ENCODE measurements at regions not wholly inside any gene's neighbourhood (a gene's known extent, or its start where the extent isn't known, plus 50 kb on each side); places are given as distances from the start of the nearest gene placed in this dataset.
A peak's percentile ranks its signal among the peaks of the same experiment; 100 is the strongest.
"Not testable (repeated sequence)": the region's sequence is repeated elsewhere in the genome, so short reads cannot be mapped to it uniquely, and the experiment has no call there.

DNA sequence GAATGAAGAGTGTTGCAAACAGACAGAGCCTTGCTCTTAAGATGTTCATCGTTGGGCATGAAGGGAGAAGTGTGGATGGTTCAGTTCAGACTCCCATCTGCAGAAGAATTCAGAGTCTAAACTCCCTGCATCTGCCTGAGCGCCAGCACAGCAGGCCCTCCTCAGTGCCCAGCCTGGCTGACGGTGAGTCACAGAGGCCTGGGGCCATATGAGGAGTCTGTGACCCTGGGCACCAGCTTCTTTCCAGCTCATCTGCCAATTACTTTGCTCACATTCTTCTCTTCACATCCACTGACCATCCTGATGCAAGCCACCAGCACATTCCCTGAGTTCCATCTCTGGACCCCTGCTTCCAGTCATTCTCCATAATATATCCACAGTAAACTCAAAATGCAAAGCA is 401.1 kb upstream of the TRPC7 start:
- DNase-seq = no peak
- intact Hi-C loops (cut with DNase I) = no loop called here

DNA sequence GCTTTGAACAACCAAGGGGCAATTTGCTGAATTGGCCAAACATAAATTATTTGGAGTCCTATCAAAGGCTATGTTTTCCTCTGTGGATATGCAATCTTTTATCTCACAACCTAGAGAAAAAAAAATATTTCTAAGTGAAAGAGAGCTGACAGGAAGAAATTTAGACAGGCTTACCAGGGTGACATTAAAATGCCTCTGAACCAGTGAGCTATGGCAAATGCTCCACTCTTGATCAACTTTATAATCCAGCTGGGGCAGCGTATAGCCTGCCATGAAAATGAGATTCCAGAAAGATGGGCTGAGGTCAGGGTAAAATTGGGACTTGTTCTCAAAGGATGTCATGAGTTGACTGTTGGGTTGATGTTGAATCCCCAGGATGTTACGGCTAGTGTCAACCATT is 399.3 kb upstream of the TRPC7 start:
- DNase-seq = no peak
- intact Hi-C loops (cut with DNase I) = no loop called here

DNA sequence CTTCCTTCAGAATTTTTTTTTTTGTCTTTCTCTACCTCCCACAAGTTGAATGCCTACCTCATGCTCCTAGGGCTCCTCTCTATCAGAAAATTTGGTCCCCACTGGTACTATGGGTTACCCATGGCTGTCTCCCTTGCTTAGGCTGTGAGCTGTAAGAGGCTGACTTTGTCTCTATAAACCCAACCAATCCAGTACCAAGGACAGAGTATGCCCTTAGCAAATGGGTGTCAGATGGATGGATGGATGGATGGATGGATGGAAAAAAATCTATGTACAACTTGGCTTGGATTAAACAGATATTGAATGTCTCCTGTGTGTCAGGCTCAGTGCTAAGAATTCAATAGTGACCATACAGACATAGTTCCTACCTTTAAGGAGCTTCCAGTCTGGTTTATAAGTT is 398.2 kb upstream of the TRPC7 start:
- no peak for DNase-seq
- intact Hi-C loops (cut with DNase I) = no loop called here

DNA sequence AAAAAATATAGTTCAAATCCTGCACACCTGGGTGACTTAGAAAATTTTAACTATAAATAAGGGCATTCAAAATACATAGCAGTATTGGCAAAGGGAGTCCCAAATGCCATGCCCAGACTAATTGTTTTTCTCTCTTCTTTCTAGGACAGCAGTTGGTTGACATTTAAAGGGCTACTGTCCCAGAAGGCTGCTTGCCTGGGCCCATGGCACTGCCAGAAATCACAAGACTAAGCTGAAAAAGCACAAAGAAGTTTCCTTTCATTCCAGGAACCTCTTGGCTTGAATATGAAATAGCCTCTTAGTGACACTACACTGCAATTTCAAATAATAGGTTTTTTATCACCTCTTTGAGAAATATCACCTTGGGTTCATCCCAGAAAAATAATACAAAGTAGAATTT is 388.9 kb upstream of the TRPC7 start:
- peak in 7 of 42 donors; percentile 6 to 44 (median 38) for DNase-seq
- intact Hi-C loops (cut with DNase I) = no loop called here

DNA sequence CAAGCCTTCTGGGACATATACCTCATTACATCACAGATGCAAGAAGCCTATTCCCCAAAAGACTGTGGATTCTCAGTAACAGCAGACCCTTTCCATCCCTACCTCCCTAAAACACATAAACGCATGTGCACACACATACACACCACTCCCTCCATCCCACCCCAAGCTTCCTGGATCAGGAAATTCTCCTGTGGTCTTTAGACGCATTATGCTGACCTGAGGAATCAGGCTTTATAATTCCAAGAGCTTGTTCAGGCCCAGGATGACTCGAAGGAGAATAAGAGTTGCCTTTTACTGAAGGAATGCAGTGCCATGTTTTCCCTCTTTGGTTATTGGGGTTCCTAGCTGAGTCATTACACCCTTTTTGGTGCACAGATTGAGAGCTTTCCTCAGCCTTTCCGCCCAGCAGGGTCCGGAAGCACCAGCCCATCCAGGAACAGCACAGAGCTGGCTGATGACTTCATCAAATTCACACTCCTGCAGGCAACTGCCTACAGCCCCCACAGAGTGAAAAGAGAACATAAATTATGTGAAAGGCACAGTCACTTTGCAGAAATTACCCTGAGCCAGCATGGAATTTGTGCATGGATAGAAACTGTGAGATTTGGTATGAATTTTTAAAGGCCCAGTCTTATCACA is 385.0 kb upstream of the TRPC7 start:
- intact Hi-C loops (cut with DNase I) = no loop called here
- DNase-seq = peak in 23 of 42 donors; percentile 5 to 73 (median 32)

DNA sequence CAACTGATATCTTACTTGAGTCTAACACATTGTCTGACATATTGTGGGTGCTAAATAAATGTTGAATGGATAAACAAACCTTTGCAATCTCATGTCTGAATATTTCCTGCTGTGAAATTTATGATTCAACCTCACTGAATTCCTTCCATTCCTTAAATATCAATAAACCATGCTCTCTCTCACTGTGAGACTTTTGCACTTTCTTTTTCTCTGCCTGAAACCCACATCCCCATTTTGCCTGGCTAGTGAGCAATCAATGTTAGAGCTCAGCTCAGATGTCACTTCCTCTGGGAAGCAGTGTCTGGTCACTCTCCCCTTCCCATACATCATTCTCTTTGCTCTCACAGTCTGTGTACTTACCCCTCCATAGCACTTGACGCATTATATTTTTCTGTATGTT is 383.7 kb upstream of the TRPC7 start:
- intact Hi-C loops (cut with DNase I) = no loop called here
- no peak for DNase-seq

DNA sequence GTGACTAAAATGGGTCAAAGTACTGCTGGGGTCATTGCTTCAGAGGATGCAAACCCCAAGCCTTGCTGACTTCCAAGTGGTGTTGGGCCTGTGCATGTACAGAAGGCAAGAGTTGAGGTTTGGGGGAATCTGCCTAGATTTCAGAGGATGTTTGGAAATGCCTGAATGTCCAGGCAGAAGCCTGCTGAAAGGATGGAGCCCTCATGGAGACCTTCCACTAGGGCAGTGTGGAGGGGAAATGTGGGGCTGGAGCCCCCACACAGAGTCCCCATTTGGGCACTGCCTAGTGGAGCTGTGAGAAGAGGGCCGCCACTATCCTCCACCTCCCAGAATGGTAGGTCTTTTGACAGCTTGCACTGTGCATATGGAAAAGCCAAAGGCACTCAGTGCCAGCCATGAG is 377.7 kb upstream of the TRPC7 start:
- no peak for DNase-seq
- intact Hi-C loops (cut with DNase I) = no loop called here

DNA sequence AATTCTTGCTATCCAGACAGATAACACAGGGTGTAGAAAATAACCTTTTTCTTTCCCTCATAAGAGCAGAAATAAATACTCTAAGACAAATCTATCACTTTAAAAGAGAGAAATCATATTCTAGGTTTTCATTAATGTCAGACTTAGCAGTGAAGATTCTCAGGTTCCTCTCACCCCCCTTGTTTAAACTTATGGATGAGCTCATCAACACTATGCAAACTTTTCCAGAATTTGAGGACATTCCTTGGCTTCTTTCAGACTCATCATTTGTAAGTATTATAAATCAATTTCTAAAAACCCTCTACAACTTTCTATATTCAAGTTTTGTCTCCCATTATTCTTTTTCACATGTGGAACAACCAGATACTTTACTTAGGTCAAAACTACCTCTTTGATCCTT is 374.9 kb upstream of the TRPC7 start:
- intact Hi-C loops (cut with DNase I) = no loop called here

DNA sequence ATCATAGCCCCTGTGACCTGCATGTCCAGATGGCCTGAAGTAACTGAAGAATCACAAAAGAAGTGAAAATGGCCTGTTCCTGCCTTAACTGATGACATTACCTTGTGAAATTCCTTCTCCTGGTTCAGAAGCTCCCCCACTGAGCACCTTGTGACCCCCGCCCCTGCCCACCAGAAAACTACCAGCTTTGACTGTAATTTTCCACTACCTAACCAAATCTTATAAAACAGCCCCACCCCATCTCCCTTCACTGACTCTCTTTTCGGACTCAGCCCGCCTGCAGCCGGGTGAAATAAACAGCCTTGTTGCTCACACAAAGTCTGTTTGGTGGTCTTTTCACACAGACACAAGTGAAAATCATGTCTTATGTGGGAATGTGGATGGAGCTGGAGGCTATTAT is 373.9 kb upstream of the TRPC7 start:
- DNase-seq; intact Hi-C loops (cut with DNase I): not testable (repeated sequence)

More for the DNA sequence above, 374.9 kb upstream of the TRPC7 start:
- no peak for DNase-seq

DNA sequence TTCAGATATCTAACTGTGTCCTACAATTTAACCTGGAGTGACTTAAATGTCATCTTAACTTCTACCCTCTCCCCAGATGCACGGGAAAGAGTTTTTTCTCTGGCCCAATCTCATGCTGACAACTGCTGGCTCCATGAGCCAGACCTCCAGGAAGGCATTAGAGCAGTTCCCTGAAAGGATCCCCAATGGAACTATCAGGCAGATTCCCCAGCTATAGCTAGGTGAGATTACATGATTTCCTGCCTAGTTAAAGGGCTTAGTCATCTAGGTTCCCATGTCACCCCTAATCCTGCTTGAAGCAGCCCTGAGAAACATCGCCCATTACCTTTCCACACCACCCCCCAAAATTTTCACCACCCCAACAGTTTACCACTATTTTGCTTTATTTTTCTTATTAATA is 373.5 kb upstream of the TRPC7 start:
- DNase-seq = no peak
- intact Hi-C loops (cut with DNase I) = no loop called here

DNA sequence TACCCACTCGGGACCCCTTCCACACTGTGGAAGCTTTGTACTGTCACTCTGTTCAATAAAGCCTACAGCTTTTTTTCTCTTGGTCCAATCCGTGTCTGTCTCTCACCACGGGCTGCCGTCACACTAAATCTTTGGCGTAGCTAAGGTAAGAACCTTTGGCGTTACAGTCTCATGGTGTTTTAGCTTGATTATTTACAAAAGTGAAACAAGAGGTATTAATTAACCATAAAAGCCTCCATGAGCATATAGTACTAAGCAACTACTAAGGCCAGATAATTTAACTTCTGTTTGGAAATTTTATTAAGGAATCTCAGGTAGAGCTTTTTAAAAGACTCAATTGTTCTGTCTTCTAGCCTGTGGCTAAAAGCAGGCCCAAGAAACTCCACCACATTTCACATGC is 370.7 kb upstream of the TRPC7 start:
- intact Hi-C loops (cut with DNase I) = no loop called here
- DNase-seq = no peak

DNA sequence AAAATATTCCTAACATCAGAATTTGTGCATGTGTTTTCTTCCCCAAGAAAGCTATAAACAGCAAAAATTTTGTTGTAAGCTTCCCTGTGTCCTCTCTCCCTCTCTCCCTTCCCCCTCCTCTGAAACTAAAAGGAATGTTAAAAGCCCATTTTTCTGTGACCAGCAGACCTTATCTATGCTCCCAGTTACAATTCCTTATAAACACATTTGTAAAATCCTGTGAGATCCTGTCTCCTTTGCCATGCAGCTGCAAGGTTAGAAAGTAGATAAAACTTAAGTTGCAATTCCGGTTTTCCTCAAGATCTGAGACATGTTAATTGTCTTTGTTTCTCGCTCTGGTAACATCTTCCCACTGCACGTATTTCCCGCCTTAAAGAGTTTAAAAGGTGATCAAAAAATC is 370.3 kb upstream of the TRPC7 start:
- intact Hi-C loops (cut with DNase I); DNase-seq: not testable (repeated sequence)

DNA sequence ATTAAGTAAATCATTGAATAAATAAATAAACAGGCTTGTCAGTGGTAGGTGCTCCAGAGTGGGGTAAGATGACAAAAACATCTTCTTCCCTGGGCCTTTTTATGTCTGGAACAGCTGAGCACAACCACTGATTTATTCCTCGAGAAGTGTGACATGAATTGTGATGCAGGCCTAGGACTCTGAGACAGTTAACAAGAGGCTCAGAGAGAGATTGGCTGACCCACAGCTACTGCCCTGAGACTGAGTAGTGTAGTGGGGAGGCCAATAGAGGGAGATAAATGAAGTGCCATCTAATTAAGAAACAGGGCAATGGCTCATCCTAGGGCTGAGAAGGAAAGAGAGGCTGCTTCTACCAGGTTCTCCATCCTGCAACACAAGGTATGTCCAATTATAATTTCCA is 369.3 kb upstream of the TRPC7 start:
- intact Hi-C loops (cut with DNase I) = no loop called here
- DNase-seq = peak in 2 of 42 donors; percentile 3 to 21

DNA sequence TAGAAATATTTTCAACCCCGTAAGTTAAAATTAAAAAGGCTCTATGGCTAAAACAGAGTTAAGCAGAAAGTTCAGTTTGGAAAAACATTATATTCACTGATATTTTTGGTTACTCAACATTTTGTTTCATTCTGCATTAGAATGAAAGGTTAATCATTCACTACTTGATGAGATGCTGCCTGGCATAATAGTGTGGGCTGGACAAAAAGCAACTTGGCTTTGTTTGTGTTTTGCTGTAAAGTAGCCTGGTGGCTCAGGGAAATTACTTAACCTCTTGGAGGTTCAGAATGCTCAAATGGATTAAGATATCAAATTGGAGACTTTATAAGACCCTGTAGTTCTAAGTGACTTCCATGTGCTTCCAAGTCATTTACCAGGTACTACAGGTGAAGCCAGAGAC is 367.4 kb upstream of the TRPC7 start:
- intact Hi-C loops (cut with DNase I) = no loop called here
- no peak for DNase-seq

DNA sequence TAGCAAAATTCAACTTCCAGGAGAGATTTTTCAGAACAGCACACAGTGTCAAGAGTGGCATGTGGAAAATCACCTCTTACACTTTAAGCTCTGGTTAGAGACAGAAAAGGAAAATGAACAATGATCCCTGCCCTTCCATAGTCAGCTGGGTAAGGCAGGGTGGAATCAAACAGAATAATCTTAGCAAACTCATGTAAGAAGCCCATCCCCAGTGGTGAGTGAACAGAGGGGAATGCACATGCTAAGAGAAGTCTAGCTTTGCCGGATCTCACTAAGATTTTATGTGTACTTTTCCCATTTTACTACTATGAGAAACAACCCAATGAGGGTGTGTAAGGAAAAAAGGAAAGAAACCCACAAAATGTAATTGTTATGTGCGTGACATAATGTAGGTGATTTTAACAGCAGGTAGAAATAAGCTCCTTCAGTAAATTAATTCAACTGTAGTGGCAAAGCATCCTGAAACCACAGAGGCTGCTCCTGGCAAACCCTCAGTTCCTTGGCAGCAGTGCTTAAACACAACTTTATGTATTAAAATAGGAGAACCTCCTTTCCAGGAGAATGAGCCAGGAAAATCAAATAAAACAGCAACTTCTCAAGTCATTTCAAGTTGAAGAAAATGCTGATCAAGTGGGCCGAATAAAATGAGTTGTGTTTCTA is 366.0 kb upstream of the TRPC7 start:
- intact Hi-C loops (cut with DNase I) = no loop called here
- peak in 9 of 42 donors; percentile 3 to 32 (median 16) for DNase-seq

DNA sequence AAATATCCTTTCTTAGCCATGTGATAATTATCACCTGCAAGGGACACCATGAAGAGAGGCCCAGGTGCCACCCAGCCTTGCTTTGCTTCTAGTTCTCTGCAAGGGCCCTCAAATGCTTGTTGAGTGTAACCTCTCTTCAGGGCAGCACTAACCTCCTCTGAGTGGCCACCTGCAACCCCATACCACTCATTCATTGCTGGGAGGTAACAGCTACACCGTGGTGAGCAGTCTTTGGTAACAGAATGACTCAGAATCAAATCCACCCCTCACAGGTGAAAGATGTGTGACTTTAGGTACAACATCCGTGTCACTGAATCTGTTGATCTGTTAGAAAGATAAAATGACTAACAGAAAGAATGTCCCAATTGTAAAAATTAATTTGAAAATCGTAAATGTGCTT is 365.1 kb upstream of the TRPC7 start:
- intact Hi-C loops (cut with DNase I) = no loop called here

DNA sequence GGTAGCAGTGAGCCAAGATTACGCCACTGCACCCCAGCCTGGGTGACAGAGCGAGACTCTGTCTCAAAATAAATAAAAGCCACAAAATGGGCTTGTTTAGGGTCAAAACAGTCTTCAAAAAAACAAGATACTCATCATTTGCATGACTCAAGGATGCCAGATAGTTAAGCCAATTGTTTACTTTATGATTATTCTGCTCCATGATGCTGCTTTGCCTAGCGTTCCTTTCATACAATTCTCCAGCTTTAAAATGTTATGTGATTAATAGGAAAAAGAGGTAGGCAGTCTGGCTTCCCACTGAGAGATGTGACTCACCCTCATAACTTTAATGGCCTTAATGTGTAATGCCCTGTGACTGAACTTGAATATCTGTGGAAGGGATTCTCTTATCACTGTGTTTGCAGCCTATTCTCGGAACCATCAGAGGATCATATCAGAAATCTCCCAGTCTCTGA is 364.6 kb upstream of the TRPC7 start:
- intact Hi-C loops (cut with DNase I) = no loop called here
- DNase-seq = peak in 6 of 42 donors; percentile 3 to 49 (median 28)

More for the DNA sequence above, 365.1 kb upstream of the TRPC7 start:
- DNase-seq = peak in 2 of 42 donors; percentile 10 to 39

DNA sequence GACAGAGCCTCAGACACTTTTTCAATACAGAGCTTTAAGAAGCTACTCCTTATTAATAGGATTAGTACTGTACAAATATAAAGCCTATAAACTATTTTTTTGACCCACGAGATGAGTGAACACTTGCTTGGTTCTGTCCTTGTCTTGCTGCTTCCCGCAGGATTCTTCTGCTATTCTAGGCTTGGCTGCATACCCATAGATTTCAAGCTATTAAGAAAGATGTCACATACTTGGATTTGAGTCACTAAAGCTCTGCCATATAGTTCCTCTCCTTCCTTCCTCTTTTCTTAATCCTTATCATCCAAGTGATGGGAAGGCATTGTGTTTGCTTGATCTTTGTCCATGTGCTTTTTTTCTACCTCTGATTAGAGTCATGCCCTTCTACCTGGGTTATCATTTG is 361.2 kb upstream of the TRPC7 start:
- intact Hi-C loops (cut with DNase I) = no loop called here
- DNase-seq = no peak

DNA sequence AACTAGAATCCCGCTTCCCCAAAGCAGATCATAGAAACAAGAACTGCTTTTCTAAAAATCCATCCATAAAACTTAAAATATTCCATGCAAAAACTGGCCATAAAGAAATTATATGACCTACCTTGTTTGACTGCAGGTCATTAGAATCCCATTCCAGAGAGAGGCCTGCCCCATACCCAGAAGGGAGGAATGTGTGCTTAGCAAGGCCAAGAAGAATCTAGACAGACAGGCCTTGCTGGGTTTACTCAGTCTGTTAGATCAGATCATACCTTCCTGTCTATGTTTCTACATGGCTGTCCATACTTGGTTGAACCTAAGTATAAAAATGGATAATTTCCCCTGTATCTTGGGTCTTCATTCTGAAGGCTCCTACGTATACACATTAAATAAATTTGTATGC is 358.8 kb upstream of the TRPC7 start:
- no peak for DNase-seq
- intact Hi-C loops (cut with DNase I) = no loop called here

DNA sequence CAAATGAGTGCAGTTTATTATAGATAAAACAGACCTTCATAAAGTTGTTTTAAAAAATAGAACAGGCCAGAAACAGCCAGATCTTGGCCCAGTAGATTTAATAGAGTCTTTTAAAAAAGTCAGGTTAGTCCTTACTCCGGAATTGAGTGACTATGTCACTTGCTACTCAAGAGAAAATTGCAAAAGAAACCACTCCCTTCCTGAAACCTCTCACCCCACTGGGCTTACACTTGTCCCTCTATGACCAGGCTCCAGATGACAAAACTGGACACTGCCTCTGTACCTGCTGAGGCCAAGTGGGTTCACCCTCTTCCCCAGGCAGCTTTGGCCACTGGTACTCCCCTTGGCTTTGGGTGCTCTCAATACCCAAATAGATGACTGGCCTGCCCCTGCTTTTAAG is 357.2 kb upstream of the TRPC7 start:
- intact Hi-C loops (cut with DNase I) = no loop called here
- no peak for DNase-seq

DNA sequence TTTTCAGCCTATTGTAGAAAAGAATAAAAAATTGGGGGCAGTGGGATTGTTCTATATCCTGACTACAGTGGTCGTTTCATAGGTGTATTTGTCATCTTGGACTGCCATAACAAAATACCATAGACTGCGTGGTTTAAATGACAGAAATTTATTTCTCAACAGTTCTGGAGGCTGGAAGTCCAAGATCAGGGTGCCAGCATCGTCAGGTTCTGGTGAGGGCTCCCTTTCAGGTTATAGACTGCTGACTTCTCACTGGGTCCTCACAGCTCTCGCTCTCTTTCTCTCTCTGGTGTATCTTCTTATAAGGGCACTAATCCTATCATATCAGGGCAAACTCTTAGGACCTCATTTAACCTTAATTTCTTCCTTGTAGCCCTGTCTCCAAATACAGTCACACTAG is 356.7 kb upstream of the TRPC7 start:
- no peak for DNase-seq
- intact Hi-C loops (cut with DNase I) = no loop called here

Data from head of caudate nucleus (tissue), 42 donors.